ENCODE measurements at regions not wholly inside any gene's neighbourhood (a gene's known extent, or its start where the extent isn't known, plus 50 kb on each side); places are given as distances from the start of the nearest gene placed in this dataset.

DNA sequence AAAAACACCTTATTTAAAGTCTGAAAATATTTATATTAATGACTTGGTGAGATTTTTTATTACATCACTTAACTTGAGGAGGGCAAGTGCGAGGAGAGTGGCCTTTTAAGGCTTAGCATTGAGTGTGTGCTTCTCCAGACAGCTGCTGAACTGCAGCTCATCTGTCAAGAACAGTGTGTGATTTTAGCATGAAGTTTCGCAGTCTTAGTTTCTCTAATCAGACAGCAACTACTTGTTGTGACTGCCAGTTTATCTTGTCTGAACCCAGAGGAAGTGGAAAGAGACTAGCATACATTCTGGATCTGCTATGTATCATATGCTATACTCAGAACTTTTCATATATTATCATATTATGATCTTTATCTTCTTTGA, 291.7 kb upstream of the ROPN1 start:
- DNase-seq (ENCODE audit: low spot score) = no peak
- TF ChIP-seq, protein P1, sequence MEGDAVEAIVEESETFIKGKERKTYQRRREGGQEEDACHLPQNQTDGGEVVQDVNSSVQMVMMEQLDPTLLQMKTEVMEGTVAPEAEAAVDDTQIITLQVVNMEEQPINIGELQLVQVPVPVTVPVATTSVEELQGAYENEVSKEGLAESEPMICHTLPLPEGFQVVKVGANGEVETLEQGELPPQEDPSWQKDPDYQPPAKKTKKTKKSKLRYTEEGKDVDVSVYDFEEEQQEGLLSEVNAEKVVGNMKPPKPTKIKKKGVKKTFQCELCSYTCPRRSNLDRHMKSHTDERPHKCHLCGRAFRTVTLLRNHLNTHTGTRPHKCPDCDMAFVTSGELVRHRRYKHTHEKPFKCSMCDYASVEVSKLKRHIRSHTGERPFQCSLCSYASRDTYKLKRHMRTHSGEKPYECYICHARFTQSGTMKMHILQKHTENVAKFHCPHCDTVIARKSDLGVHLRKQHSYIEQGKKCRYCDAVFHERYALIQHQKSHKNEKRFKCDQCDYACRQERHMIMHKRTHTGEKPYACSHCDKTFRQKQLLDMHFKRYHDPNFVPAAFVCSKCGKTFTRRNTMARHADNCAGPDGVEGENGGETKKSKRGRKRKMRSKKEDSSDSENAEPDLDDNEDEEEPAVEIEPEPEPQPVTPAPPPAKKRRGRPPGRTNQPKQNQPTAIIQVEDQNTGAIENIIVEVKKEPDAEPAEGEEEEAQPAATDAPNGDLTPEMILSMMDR (IDR thresholded peaks at IDR 0.05; ENCODE audit: extremely low read depth, missing control alignments) = no peak

DNA sequence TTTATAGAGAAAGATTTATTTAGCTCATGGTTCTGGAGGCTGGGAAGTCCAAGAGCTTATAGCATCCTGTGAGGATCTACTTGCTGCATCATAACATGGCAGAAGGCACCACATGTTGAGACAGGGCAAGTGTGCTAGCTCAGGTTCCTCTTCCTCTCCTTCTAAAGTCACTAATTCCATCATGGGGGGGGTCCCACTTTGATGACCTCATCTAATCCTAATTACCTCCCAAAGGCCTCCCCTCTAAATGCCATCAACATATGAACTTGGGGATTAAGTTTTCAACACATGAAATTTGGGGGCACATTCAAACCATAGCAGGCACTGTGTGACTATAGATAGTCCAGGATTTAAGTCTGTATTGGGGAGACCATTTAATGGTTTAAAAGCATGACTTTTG, 297.1 kb upstream of the ROPN1 start:
- TF ChIP-seq, protein P1 (IDR thresholded peaks at IDR 0.05; ENCODE audit: extremely low read depth, missing control alignments) = no peak
- no peak for DNase-seq (ENCODE audit: low spot score)

DNA sequence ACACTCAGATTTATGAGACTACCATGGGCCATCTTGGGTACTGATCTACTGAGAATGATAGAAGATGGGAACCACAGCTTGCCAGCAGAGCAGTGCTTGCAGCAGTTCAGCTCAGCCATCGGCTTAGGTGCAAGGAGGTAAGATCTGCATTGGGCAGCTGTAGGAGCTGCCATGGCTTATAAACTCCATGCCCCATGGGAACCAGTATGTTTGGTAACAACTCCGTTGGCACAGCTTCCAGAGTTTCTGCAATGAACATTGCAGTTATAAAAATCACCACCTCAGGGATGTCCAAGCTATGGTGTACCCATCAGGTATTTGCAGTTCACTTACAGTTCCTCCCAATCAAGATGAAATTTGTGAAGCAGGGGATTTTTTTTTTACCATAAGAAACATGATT, 299.1 kb upstream of the ROPN1 start:
- TF ChIP-seq, protein P1 (IDR thresholded peaks at IDR 0.05; ENCODE audit: extremely low read depth, missing control alignments) = no peak
- DNase-seq (ENCODE audit: low spot score) = no peak

DNA sequence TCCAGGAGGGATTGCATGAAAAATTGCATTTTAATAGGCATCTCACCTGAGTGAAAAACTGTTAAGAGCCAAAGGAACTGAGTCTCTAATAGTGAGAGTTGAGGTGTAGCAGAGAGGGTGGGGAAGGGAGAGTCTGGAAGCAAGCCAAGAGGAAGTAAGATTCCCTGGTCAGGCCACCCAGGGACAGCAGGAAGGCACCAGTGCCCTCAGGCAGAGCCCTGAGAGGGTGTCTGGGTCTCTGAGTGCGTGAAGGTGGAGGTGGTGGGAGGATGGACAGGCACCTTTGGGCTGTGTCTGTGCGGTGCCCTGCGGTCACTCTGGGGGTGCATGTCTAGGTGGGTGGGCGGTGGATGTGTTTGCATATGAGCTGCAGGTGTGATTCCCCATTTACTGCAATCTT, 300.4 kb upstream of the ROPN1 start:
- no peak for DNase-seq (ENCODE audit: low spot score)
- TF ChIP-seq, protein P1 (IDR thresholded peaks at IDR 0.05; ENCODE audit: extremely low read depth, missing control alignments) = no peak

DNA sequence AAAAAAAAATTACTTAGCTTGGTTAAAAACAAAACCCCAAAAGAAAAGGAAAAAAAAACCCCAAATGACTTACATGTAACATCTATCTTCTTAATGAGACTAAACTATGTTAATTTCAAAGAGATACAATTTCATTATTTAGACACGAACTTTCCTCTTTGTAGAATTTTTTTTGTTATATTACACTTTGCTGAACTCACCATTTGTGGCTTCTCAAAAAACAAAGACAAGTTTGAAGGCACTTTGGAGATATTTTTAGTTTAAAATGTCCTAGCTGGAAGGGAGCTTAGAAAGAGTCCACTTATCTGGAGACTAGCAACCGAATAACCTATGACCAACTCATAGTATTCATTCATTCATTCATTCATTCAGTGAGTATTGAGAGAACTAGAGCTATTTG, 301.7 kb upstream of the ROPN1 start:
- no peak for DNase-seq (ENCODE audit: low spot score)
- TF ChIP-seq, protein P1 (IDR thresholded peaks at IDR 0.05; ENCODE audit: extremely low read depth, missing control alignments) = no peak

DNA sequence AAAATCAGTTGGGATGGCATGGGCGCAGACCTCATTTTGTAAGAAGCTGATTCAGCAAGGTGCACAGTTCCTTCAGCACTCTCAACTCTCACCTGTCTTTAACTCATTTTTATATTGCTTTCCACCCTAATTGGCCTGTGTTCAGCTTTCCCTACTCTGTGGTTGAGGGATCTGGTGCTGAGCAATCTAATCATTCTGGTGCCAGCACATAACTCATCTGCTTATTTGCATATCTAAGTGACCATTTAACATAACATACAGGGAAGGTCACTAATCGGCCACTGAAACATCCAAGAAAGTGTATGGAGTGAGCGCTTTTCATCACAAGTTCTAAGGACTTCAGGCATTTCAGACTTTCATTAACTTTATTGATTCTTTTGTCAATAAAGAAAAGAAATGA, 303.4 kb upstream of the ROPN1 start:
- no peak for DNase-seq (ENCODE audit: low spot score)
- TF ChIP-seq, protein P1 (IDR thresholded peaks at IDR 0.05; ENCODE audit: extremely low read depth, missing control alignments) = no peak

DNA sequence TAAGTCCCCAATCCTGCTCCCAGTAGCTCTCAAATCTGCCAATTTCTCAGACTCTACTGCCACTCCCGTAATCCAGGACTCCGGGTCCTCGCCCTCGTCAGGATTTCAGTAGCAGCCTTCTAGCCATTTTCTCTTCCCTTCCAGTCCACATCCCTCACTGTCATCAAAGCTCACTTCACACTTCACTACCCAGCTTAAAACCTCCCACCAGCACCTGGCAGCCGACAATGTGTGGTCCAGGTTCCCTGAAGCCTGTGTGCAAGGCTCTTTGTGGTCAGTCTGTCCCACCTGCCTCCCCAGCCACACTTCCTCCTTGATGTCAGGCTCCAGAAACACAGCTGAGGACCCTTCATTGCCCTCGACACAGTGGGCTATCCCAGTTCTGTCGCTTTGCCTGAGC, 304.5 kb upstream of the ROPN1 start:
- no peak for DNase-seq (ENCODE audit: low spot score)
- TF ChIP-seq, protein P1 (IDR thresholded peaks at IDR 0.05; ENCODE audit: extremely low read depth, missing control alignments) = no peak
